Caco-2 (cell line): ENCODE measurements at regions not wholly inside any gene's neighbourhood (a gene's known extent, or its start where the extent isn't known, plus 50 kb on each side); places are given as distances from the start of the nearest gene placed in this dataset.

Source experiments
- BruUV-seq: library from RNA; stranded (reverse); fragments of 400-500 nt; replicated peaks from 2 replicates; lab custom pipeline; 2021; lab: Mats Ljungman, UMichigan
- CTCF ChIA-PET: fragments of 300-600 bp; sonication (Branson Sonifier 250); formaldehyde crosslinking; loops from one replicate; lab custom pipeline; 2022; ENCODE audit warnings: antibody characterized with exemption; lab: Charles Lee
- POLR2A ChIA-PET: fragments of 300-600 bp; sonication (Branson Sonifier 250); formaldehyde crosslinking; loops from one replicate; lab custom pipeline; 2022; ENCODE audit warnings: antibody characterized with exemption; lab: Charles Lee
- DNase-seq, 2 experiments: peaks; one replicate each; pipeline versions ENCODE4 v3.0.0 to v3.0.0-alpha.2; 2020 to 2022
- H3K27me3 ChIP-seq: replicated peaks from 2 replicates; pipeline ENCODE4 v1.6.0; 2011; ENCODE audit warnings: low read length; ENCODE audit not compliant: control insufficient read depth, insufficient read depth
- H3K36me3 ChIP-seq: 2 replicates; pipeline ENCODE4 v1.5.1; 2011; ENCODE audit warnings: low read length; ENCODE audit not compliant: control insufficient read depth, insufficient read depth
- H3K4me1 ChIP-seq: fragments of 250-450 bp; sonication (Bioruptor Pico); 2 replicates; pipeline ENCODE4 v1.5.1; 2020; ENCODE audit warnings: mild to moderate bottlenecking
- H3K4me3 ChIP-seq: 2 replicates; pipeline ENCODE4 v1.5.1; 2011; ENCODE audit warnings: low read depth, mild to moderate bottlenecking, control low read depth, low read length
- H3K9me3 ChIP-seq: fragments of 250-450 bp; sonication (Bioruptor Pico); 2 replicates; pipeline ENCODE4 v1.5.1; 2020; ENCODE audit warnings: mild to moderate bottlenecking, moderate library complexity
- H3K27ac Mint-ChIP-seq: one replicate; pipeline ENCODE4 v1.8.0; 2022; ENCODE audit warnings: mixed read lengths; ENCODE audit not compliant: unreplicated experiment
- H3K27me3 Mint-ChIP-seq: one replicate; pipeline ENCODE4 v1.8.0; 2022; ENCODE audit warnings: mixed read lengths; ENCODE audit not compliant: insufficient read depth, unreplicated experiment
- H3K36me3 Mint-ChIP-seq: one replicate; pipeline ENCODE4 v1.8.0; 2022; ENCODE audit warnings: mild to moderate bottlenecking, mixed read lengths; ENCODE audit not compliant: insufficient read depth, unreplicated experiment
- H3K4me1 Mint-ChIP-seq: one replicate; pipeline ENCODE4 v1.8.0; 2022; ENCODE audit warnings: low read depth, mixed read lengths; ENCODE audit not compliant: unreplicated experiment
- H3K4me3 Mint-ChIP-seq: one replicate; pipeline ENCODE4 v1.8.0; 2022; ENCODE audit warnings: mild to moderate bottlenecking, moderate library complexity, mixed read lengths; ENCODE audit not compliant: unreplicated experiment
- H3K9me3 Mint-ChIP-seq: one replicate; pipeline ENCODE4 v1.8.0; 2022; ENCODE audit warnings: mixed read lengths; ENCODE audit not compliant: unreplicated experiment
- CTCF ChIP-seq, 2 experiments: fragments of 200-600 bp in 1 of 2; IDR thresholded peaks; 1 replicate in 1 of 2; 2 replicates in 1 of 2; pipeline versions ENCODE4 v1.5.1 to v1.8.0; 2011 to 2022; ENCODE audit warnings: antibody characterized with exemption in 1 of 2, control low read depth in 1 of 2, inconsistent platforms in 1 of 2, low read depth in 1 of 2, low read length in 1 of 2, mild to moderate bottlenecking in 1 of 2, moderate library complexity in 1 of 2; ENCODE audit not compliant: insufficient read depth in 1 of 2, severe bottlenecking in 1 of 2, unreplicated experiment in 1 of 2
- intact Hi-C: fragments of 100-400 bp; cut with micrococcal nuclease; formaldehyde crosslinking; loops from one replicate; pipeline ENCODE4 v1.10.0; 2022; ENCODE audit not compliant: unreplicated experiment

DNA sequence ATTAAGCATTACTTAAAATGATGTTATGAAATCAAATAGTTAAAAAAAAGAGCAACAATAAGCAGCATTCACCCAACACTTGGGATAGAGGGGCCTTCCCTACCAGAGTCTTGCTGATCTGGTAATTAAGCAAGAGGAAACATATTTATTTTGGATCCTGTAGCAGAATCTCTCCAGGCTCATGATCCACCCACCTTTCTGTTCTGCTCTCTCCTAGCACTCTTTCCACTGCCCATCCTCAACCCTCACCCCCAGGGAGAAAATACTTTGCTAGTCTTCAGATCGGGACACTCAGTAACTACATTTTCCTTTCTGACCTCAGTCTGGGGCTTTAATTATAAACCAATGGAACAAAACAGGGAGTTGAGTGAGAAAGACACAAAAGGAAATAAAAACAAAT is 1541.9 kb downstream of the AACS start:
- Mint-ChIP-seq H3K4me1 (no peaks in the 10 kb centered on the region), H3K9me3 (peaks cover 3% of the 10 kb centered on the region), H3K4me3 (no peak overlapping the region), H3K27ac (no peak overlapping the region), H3K27me3 (no peaks in the 10 kb centered on the region), H3K36me3 (no peaks in the 10 kb centered on the region)
- no peak for DNase-seq
- Histone ChIP-seq H3K9me3 (no peaks in the 10 kb centered on the region), H3K36me3 (no peaks in the 10 kb centered on the region), H3K27me3 (no peaks in the 10 kb centered on the region), H3K4me1 (no peaks in the 10 kb centered on the region), H3K4me3 (no peak overlapping the region)
- BruUV-seq: no TSS peak
- ChIA-PET POLR2A (no interaction called here), CTCF (no interaction called here)
- no peak for TF ChIP-seq CTCF (IDR thresholded peaks at IDR 0.05; ENCODE audit: insufficient read depth in 1 of 2, low read depth in 1 of 2, low read length in 1 of 2, severe bottlenecking in 1 of 2, unreplicated experiment in 1 of 2)
- intact Hi-C loops: no loop called here

GRCh38 chr12:126607867-126608266 is 1542.6 kb downstream of the AACS start:
- no TSS peak for BruUV-seq
- no peak for DNase-seq
- Histone ChIP-seq H3K4me1 (no peaks in the 10 kb centered on the region), H3K4me3 (no peak overlapping the region), H3K27me3 (no peaks in the 10 kb centered on the region), H3K9me3 (no peaks in the 10 kb centered on the region; the same call in 1 of the 2 replicates), H3K36me3 (no peaks in the 10 kb centered on the region)
- Mint-ChIP-seq H3K27me3 (no peaks in the 10 kb centered on the region), H3K4me1 (no peaks in the 10 kb centered on the region), H3K9me3 (peaks cover 10% of the 10 kb centered on the region), H3K36me3 (no peaks in the 10 kb centered on the region), H3K4me3 (no peak overlapping the region), H3K27ac (no peak overlapping the region)
- TF ChIP-seq CTCF (IDR thresholded peaks at IDR 0.05; ENCODE audit: insufficient read depth in 1 of 2, low read depth in 1 of 2, low read length in 1 of 2, severe bottlenecking in 1 of 2, unreplicated experiment in 1 of 2): no peak
- intact Hi-C loops: no loop called here
- ChIA-PET POLR2A (no interaction called here), CTCF (no interaction called here)

- CTCF ChIA-PET: no interaction called here
These were observed 1543.5 kb downstream of the AACS start for GRCh38 chr12:126608607-126609175.

More at GRCh38 chr12:126608607-126609175, 1543.5 kb downstream of the AACS start:
- intact Hi-C loops: no loop called here
- Histone ChIP-seq H3K4me3 (no peak overlapping the region), H3K36me3 (no peaks in the 10 kb centered on the region), H3K9me3 (no peaks in the 10 kb centered on the region; the same call in 1 of the 2 replicates), H3K4me1 (no peaks in the 10 kb centered on the region), H3K27me3 (no peaks in the 10 kb centered on the region)
- no TSS peak for BruUV-seq
- H3K9me3 Mint-ChIP-seq: peaks cover 12% of the 10 kb centered on the region
- POLR2A ChIA-PET: no interaction called here
- H3K4me1 Mint-ChIP-seq: no peaks in the 10 kb centered on the region
- no peak overlapping the region for H3K27ac Mint-ChIP-seq
- no peaks in the 10 kb centered on the region for H3K27me3 Mint-ChIP-seq
- DNase-seq: no peak
- H3K36me3 Mint-ChIP-seq: no peaks in the 10 kb centered on the region
- no peak for TF ChIP-seq CTCF (IDR thresholded peaks at IDR 0.05; ENCODE audit: insufficient read depth in 1 of 2, low read depth in 1 of 2, low read length in 1 of 2, severe bottlenecking in 1 of 2, unreplicated experiment in 1 of 2)
- no peak overlapping the region for H3K4me3 Mint-ChIP-seq
